ENCODE measurements at regions not wholly inside any gene's neighbourhood (a gene's known extent, or its start where the extent isn't known, plus 50 kb on each side); places are given as distances from the start of the nearest gene placed in this dataset.
"Not testable (repeated sequence)": the region's sequence is repeated elsewhere in the genome, so short reads cannot be mapped to it uniquely, and the experiment has no call there.

DNA sequence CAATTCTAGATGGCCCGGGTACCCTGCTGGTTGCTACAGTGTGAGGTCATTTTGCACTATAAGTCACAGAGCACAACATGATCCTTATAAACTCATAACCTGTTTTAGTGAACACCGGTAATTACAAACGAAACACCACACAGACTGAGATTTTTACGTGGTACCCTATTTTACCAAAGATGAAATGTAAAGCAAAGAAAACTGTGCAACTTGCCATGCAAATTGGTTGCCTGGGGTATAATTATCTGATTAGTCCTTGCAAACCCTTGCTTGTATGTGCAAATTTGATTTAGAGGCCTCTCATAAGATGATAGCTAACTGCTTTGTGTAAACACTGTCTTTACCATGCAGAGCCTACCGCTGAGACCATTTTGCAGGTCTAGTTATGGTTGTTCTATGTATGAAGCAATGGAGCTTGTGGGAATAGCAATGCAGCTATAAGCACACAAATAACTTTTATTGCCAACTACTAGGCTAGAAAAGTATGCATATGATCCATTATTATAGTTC, 372.1 kb upstream of the FAR2 start:
- no peak for DNase-seq

DNA sequence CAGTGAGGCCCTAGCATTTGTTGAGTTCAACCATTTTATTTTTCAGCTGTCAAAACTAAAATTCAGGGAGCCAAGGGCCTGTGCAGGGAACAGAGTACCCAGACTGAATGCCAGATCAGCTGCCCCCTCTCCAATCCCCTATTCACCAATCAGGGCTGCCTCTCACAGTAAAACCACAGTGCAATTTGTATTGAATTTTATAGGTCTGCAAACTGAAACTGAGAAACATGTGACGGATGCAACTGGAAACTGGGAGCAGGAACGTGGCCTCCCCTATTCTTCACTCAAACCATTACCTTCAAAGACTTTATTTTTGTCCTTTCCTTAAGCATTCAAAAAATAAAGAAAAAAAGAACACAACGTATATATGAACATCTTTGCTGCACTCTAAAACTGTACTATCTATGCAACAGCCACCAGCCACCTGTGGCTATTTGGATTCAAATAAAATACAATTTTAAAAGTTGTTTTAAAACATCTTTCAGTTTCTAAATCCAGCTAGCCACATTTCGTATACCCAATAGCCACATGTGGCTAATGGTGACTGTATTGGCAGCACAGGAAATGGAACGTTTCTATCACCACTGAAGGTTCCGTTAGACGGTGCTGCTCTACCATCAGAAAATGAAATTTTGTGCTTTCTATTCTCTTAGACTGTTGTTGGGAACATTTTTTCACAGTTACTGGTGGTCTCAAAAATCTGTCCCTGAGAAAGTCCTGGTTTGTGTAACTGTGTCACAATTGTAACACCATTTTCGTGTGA, 371.3 kb upstream of the FAR2 start:
- no peak for DNase-seq

DNA sequence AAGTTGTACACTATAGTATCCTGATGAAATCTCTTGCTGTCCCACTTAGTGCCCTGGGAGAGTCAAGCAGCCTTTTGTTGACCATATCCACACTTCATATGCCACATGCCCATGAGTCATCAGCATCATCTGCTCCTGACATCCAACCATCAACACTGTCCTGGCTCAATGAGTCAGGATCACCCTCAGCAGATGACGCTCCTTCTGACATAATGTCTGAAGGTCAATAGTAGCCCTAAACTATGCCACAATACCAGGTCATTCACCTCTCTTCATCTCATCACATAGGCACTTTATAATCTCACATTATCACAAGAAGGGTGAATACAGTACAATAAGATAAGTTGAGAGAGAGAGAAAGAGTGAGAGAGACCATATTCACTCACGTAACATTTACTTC, 369.0 kb upstream of the FAR2 start:
- DNase-seq: peak; percentile 32

DNA sequence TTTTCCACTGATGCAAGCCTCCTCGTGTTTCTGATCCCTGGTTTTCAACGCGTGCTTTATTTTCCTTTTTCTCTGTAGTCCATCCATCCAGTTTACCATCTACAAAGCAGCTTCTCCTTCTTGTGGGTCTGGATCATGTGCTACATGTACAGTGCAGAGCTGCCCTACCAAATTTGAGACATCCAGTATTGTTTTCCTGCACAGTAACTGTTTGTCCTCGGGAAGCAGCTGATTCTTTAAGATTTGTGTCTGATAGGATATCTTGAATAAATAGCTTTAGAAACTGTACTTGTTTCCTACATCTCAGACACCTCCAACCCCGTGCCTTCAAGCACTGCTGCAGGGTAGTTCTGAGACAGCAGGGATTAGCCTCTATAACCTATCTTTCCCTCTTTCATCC, 368.1 kb upstream of the FAR2 start:
- DNase-seq: no peak

DNA sequence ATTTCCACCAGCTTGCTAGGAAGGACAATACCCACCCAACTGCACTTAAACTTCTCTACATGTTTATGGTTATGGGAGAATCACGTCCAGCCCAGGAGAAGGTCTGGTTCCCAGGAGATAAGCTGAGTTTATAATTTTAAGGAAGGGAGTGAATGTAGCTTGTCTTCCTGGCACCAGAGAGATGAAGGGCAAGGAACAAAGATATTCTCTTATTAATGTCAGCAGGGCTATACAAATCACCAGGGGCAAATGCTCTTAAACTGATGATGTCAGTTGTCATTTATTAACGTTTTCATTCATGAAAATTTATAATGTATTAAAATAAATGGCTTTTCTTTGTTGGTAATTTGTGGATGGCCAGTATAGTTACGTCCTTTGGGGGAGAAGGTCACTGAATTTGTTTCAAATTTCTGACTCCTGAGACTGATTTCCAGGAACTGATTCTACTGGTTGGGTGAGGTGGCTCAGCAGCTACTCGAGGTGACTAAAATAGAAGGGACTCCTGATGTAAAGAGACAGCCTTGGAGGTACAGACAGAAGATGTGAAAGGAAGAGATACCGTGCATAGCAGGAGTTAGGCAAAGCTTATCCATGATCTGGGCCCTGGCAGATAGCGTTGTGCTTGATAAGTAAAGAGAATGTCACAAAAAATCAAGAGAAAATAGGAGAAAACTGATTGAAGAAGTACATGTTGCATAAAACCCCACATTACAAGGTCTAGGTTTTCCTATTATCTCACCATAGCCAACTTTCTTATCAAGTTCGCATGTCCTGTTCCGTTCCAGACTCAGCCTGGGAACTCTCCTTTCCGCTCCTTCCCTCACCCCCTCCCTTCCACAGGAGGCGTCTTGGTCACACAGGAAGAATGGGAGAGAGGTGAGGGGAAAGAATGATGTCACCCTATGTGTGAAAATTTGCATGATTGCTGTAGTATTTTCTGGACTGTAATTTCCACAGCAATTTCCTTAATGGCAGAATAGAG, 367.1 kb upstream of the FAR2 start:
- DNase-seq: peak; percentile 67

DNA sequence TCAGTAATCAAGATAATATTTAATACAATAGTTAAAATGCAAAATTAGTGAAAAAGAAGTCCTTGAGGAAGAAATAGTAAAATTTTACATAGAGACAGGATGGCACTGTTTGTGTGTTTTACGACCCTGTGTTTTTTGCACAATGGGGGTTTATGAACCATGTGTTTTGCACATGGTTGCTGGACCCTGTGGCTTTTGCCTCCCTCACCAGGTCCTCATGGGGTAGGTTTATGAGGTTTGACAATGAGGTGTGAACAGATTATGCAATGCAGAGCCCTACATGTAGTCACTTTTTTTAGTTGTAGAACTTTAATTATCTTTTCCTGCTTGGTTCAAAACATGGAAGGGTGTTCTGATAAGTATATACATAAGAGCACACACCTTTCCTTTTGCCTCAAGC, 366.3 kb upstream of the FAR2 start:
- no peak for DNase-seq

DNA sequence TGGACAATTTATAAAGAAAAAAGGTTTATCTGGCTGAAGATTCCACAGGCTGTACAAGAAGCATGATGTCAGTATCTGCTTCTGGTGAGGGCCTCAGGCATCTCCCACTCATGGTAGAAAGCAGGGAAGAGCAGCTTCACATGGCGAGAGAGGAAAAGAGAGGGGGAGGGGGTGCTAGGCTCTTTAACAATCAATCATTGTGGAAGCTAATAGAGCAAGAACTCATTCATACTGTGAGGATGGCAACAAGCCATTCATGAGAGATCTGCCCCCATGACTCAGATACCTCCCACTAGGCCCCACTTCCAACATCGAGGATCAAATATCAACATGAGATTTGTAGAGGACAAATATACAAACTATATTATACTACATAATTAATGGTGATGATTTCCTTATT, 361.9 kb upstream of the FAR2 start:
- no peak for DNase-seq

DNA sequence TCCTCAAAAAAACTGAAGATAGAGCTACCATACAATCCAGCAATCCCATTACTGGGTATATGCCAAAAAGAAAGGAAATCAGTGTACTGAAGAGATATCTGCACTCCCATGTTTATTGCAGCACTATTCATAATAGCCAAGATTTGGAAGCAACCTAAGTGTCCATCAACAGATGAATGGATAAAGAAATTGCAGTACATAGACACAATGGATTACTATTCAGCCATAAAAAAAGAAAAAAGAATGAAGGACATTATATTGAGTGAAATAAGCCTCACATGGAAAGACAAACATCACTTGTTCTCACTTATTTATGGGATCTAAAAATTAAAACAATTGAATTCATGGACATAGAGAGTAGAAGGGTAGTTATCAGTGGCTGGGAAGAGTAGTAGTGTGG, 360.8 kb upstream of the FAR2 start:
- not testable (repeated sequence) for DNase-seq

DNA sequence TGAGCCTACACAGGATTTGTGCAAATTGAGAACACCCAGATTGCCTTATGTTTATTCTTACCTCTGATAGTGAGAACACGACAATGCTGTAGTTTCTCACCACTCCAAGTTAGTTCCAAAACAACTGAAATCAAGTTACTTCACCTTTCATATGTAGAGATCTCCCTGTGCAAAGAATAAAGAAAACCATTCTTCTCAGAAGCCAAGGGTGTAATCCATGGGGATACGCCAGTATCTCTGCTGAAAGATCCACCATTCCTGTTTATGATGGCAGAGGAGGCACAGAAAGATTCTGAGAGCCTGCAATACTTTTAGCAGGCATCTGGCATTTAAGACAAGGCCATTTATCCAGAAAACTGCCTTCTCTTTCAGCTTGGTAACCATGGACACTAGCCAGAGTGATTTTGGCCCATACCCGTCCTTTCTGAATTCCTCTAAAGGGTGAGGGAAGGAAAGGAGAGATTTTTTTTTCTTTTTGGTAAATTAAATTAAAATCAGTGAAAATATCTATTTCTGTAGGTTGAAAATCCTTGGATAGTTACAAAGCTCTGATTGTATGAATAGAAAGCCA, 355.4 kb upstream of the FAR2 start:
- DNase-seq: no peak

DNA sequence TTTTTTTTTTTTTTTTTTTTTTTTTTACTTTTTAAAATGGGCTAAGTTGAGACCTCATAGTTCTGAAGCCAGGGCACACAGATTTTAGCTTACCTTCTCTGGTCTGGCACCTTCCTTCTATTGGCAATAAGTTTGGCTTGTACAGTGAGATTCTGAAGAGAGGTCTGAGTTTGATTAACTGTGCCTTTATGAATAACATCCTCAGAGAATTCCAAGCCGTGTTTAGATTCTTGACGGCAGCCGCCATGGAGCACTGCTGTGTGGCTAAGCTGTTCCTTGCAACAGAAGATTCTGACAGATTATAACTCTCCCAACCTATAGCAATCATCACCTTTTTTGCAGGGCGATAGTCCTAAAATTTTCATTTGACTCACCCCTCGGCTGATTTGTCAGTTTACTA, 354.9 kb upstream of the FAR2 start:
- DNase-seq: no peak

DNA sequence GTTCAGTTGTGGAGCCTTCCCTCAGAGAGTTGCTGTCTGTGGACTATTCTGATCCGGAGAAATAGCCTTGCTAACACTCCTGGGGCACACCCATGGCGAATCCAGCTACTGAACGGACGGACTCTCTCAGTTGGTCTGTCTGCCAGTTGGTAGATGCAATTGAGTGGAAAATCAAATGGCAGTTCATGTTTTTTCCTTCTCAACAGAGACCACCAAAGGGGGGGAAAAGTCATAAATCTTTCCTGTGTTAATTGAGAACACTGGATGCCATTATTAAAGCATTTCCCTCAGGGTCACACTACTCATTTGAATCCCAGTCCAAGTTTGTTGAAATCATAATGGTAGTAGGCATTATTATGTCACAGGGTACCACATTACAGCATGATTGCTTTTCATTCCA, 354.3 kb upstream of the FAR2 start:
- no peak for DNase-seq

DNA sequence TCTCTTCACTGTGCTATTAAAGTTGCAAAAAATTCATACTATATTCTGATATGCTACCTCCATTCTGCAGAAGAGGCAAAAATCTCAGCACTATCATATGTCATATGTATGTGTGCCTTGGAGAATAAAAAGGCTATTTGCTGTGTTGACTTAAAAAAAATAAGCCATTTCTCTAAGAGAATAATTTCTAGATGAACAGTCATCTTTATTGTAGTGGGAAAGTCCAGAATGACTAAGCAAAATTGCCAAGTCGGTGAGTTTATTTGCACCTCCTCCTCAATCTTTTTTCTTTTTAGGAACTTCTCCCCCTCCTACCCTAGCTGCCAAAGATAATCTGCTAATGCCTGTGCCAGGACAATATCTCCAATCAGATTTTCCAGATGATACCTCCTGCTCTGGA, 353.8 kb upstream of the FAR2 start:
- peak; percentile 49 for DNase-seq

DNA sequence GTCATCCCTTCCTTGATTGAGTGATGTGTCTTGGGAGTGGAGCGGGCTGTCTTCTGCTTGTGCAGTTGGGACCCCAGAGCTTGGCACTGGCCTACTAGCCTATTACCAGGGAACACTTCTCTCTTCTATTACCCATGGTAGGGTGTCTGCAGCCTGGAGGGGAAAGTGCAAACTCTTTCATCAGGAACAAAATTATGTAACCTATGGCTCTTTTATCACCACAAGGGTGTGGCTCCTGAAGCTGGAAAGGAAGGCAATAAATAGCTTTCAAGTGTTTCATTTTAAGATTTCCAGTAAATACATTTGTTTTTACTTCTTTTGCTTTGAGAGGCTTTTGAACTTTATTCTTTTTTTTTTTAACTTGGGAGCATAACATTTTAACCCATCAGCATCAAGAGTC, 349.7 kb upstream of the FAR2 start:
- peak; percentile 13 for DNase-seq

DNA sequence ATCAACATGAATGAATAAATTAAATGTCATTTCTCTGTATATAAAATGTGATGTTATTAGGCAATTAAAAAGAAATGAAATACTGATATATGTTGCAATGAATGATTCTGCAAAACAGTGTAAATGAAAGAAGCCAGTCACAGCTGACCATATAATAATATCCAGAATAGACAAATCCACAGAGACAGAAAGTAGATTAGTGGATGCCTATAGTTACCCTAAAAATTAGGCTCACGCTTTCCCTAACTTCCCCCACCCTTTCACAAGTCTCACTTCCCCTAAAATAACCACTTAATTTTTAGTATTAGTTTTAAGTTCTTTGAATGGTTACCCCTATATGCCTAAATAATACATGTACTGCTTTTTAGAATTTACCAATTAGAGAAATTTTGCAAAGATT, 348.9 kb upstream of the FAR2 start:
- DNase-seq: no peak

DNA sequence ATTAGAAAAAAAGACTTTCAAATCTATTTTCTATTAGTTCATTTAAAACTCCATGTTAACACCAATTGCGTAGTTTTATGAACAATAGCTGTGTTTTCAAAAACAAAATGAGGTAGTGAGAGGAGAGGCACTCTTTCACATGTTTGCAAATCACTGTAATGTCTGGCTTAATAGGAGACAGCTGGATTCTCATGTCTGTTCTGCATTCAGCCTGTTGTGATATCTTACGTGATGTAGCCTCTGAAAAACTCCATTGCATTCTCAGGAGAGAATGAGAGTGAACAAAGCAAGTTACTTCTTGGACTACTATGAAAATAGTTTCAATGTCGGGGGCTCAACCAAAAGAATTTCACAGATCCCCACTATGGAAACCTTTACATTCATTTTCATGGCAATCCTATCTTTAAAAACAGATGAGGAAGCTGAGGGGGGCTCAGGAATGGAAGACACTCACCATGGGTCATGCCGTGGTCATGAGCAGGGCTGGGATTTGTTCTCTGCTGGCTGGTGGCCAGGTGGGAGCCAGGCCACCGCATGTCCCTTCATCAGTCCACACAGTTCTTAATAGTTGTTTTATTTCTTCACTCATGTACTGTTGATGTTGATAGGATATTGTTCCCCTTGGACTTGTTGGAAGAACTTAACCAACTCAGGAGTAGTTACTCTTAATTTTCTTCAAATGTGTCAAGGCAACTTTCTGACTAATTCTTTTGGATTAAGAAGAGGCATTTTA, 346.2 kb upstream of the FAR2 start:
- no peak for DNase-seq

DNA sequence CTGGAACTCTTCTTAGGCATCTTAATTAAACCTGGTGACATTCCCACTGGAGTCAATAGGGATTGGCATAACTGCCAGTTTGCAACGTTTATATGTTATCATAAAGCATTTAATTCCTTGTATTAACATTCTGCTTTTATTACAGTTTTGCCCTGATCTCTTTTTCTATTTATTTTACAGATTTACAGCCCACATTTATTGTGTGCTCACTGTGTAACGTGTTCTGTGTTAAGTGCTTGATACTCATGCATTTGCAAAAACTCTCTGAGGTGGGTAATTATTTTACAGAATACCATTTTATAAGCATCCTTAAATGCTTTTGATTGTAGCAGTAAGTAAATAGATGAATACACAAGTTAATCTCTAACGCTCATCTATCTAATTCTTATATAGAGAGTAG, 341.5 kb upstream of the FAR2 start:
- DNase-seq: no peak

DNA sequence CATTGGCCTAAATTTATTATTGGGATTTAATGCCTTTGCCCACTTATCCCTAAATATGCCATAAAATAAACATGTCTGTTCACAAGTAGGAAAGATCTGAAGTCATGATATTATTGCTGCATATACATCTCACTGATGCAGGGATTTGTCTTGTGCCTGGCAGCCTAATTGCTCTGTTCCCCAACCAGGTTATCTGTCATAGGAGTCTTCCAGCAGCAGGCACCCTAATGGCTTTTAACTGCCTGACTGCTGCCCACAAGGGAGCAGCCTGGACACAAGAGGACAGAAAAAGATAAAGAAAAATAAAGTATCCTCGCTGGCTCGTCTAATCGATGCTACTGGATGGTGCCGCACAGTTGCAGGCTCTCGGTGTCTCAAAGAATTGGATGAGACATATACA, 337.6 kb upstream of the FAR2 start:
- no peak for DNase-seq

DNA sequence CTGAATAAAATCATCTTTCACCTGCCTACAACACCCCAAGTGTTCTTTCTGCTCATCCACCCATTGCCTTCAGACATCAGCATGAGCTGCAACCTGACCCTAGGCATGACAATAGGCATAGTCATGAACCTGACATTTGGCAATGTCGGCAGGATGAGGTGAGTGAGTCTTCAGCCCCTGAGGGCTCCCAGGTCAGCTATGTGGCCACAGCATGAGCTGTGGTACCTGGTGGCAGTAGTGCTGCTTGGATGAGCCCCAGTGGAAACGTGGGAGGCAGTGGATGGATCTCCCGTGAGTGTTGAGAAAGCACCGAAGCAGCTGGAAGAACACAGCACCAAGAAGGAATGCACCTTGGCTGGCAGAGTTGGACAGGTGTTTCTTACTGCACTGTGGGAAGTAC, 334.8 kb upstream of the FAR2 start:
- DNase-seq: no peak

DNA sequence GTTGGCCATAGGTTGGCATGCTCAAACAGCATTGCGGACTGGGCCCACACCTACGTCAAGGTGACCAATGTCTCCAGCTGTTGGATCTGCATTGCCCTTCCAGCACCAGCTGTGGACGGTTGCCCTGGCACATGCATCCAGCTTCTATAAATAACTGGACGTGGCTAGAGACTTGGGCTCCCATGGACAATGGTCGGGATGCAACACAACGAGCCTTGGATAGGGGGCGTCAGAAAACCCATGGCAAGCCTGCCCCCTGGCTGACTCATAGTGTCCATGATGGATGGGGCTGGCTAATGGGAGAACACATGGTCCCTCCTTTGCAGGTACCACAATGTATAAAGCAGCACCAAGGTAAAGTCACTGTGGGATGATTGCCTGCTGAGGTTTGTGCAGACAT, 331.6 kb upstream of the FAR2 start:
- no peak for DNase-seq

DNA sequence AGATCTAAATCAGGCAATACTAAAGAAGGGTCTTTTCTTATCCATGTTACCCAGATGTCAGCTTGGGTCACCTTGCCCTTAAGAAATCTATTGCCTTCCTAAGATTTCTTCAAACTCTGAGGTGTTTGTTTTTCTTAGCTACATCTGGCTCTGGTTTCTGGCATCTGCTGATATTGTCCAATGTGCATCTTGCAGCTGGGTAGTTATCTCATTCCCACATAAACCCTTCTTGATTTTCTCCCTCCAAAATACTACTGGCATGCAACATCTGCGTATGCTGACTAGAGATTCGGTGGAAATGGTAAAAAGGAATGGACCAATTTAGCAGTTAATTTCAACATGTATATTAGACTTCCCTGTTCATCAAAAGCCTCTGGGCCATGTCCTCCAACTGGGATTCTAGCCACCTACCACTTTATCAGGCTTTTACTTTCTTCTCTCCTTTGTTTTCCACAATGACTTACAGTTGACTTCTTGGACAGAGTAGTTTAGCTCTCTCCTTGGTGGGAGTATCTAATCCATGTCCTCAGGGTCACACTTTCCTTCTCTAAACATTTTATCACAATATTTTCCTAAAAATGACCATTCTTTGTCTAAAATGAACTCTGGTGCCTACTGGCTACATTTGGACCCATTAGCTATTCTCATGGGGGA, 324.8 kb upstream of the FAR2 start:
- peak; percentile 71 for DNase-seq

DNA sequence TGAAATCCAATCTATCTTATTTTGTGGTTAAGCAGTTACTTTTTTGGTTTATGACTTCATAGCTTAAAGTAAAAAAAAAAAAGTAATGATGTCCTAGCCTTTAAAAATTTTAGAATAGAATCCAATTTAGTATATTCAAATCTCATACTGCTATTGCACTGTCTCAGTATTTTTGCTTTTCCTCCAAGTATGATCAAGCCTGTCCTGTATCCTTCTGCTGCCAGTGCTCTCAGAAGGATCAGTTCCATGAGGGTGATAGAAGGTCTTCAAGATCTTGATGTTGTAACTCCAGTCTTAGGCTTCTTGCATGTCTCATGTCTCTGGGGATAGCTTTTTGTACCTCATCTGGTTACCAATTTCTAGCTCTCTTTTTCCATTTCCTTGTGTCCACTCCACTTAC, 324.2 kb upstream of the FAR2 start:
- DNase-seq: no peak

DNA sequence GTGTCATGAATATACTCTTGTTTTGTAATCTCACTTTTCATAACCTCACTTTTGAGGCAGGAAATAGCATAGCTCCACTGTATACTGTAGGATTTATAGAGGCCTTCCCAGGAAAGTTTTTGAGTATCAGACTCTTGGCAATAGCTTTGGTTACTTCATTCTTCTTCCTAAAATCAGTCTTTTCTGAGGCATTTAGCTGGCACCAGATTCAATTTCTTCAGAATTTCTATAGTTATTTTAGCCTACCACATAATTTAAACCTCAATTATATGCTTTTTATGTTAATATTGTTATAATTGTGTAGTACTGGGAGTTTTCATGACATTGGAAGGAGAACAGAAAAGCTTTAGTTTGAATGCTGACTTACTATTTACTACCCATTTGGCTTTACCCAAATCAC, 322.3 kb upstream of the FAR2 start:
- no peak for DNase-seq

Data from OCI-M1 (cell line).